ENCODE measurements at regions not wholly inside any gene's neighbourhood (a gene's known extent, or its start where the extent isn't known, plus 50 kb on each side); places are given as distances from the start of the nearest gene placed in this dataset.

DNA sequence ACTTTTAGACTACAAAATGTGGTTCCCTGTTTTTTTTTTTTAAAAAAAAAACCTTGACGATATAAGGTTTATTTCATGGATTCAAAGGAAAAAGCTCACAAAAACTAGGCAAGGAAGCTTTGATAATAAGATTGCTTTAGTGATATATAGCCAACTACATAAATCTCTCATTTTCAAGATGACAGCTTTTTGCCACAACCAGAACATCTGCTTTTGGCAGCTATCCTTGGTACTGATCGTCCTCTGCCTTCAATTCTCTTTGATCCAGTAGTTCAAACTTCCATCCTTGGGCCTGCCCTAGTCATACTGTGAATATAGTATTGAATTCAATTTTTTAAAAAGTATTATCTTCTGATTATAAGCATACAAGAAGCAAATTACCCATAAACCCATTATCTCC lies 72.9 kb upstream of the CD53 start:
- TF ChIP-seq YY1 (IDR thresholded peaks at IDR 0.05; ENCODE audit: low read depth), result no peak
- TF ChIP-seq, protein P1, sequence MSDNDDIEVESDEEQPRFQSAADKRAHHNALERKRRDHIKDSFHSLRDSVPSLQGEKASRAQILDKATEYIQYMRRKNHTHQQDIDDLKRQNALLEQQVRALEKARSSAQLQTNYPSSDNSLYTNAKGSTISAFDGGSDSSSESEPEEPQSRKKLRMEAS (IDR thresholded peaks at IDR 0.05), result no peak
- no peak for TF ChIP-seq TEAD4 (IDR thresholded peaks at IDR 0.05)
- TF ChIP-seq CEBPB (IDR thresholded peaks at IDR 0.05), result no peak
- TF ChIP-seq, protein P2, sequence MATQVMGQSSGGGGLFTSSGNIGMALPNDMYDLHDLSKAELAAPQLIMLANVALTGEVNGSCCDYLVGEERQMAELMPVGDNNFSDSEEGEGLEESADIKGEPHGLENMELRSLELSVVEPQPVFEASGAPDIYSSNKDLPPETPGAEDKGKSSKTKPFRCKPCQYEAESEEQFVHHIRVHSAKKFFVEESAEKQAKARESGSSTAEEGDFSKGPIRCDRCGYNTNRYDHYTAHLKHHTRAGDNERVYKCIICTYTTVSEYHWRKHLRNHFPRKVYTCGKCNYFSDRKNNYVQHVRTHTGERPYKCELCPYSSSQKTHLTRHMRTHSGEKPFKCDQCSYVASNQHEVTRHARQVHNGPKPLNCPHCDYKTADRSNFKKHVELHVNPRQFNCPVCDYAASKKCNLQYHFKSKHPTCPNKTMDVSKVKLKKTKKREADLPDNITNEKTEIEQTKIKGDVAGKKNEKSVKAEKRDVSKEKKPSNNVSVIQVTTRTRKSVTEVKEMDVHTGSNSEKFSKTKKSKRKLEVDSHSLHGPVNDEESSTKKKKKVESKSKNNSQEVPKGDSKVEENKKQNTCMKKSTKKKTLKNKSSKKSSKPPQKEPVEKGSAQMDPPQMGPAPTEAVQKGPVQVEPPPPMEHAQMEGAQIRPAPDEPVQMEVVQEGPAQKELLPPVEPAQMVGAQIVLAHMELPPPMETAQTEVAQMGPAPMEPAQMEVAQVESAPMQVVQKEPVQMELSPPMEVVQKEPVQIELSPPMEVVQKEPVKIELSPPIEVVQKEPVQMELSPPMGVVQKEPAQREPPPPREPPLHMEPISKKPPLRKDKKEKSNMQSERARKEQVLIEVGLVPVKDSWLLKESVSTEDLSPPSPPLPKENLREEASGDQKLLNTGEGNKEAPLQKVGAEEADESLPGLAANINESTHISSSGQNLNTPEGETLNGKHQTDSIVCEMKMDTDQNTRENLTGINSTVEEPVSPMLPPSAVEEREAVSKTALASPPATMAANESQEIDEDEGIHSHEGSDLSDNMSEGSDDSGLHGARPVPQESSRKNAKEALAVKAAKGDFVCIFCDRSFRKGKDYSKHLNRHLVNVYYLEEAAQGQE (IDR thresholded peaks at IDR 0.05; ENCODE audit: low read depth), result peak; percentile 77
- no peak for TF ChIP-seq NFIC (IDR thresholded peaks at IDR 0.05)
- no peak for TF ChIP-seq ZBTB7A (IDR thresholded peaks at IDR 0.05; ENCODE audit: low read depth)
- TF ChIP-seq FOXM1 (IDR thresholded peaks at IDR 0.05; ENCODE audit: borderline replicate concordance, low read depth), result no peak
- no peak for TF ChIP-seq TCF12 (IDR thresholded peaks at IDR 0.05; ENCODE audit: low read depth)
